ENCODE measurements at regions not wholly inside any gene's neighbourhood (a gene's known extent, or its start where the extent isn't known, plus 50 kb on each side); places are given as distances from the start of the nearest gene placed in this dataset.

- no peak for DNase-seq (ENCODE audit: low read depth)
- no peak overlapping the region for H3K4me3 ChIP-seq (ENCODE audit: low read length)
- TF ChIP-seq CTCF (conservative IDR thresholded peaks at IDR 0.05; ENCODE audit: low read depth, low read length) = no peak
Observed at GRCh38 chr3:7821858-7822257, 679.8 kb upstream of the LMCD1 start.

GRCh38 chr3:7841451-7841850 is 660.2 kb upstream of the LMCD1 start:
- DNase-seq (ENCODE audit: low read depth) = no peak
- no peak overlapping the region for H3K4me3 ChIP-seq (ENCODE audit: low read length)
- no peak for TF ChIP-seq CTCF (conservative IDR thresholded peaks at IDR 0.05; ENCODE audit: low read depth, low read length)

GRCh38 chr3:7843441-7843840 is 658.2 kb upstream of the LMCD1 start:
- no peak for DNase-seq (ENCODE audit: low read depth)
- H3K4me3 ChIP-seq (ENCODE audit: low read length) = no peak overlapping the region
- TF ChIP-seq CTCF (conservative IDR thresholded peaks at IDR 0.05; ENCODE audit: low read depth, low read length) = no peak

GRCh38 chr3:7847021-7847420 is 654.6 kb upstream of the LMCD1 start:
- no peak overlapping the region for H3K4me3 ChIP-seq (ENCODE audit: low read length)
- TF ChIP-seq CTCF (conservative IDR thresholded peaks at IDR 0.05; ENCODE audit: low read depth, low read length) = no peak
- DNase-seq (ENCODE audit: low read depth) = no peak

- TF ChIP-seq CTCF (conservative IDR thresholded peaks at IDR 0.05; ENCODE audit: low read depth, low read length) = no peak
- no peak for DNase-seq (ENCODE audit: low read depth)
- no peak overlapping the region for H3K4me3 ChIP-seq (ENCODE audit: low read length)
Observed at GRCh38 chr3:7847521-7847920, 654.1 kb upstream of the LMCD1 start.

- H3K4me3 ChIP-seq (ENCODE audit: low read length) = no peak overlapping the region
- TF ChIP-seq CTCF (conservative IDR thresholded peaks at IDR 0.05; ENCODE audit: low read depth, low read length) = no peak
- DNase-seq (ENCODE audit: low read depth) = no peak
Observed at GRCh38 chr3:7854266-7854665, 647.4 kb upstream of the LMCD1 start.

GRCh38 chr3:7854721-7855120 is 646.9 kb upstream of the LMCD1 start:
- no peak for DNase-seq (ENCODE audit: low read depth)
- no peak for TF ChIP-seq CTCF (conservative IDR thresholded peaks at IDR 0.05; ENCODE audit: low read depth, low read length)
- no peak overlapping the region for H3K4me3 ChIP-seq (ENCODE audit: low read length)

Measured in retinal pigment epithelial cell (primary cell).